Neural cell (in vitro differentiated cells): ENCODE measurements at regions not wholly inside any gene's neighbourhood (a gene's known extent, or its start where the extent isn't known, plus 50 kb on each side); places are given as distances from the start of the nearest gene placed in this dataset.

ENCODE experiments used
- H2AFZ ChIP-seq: fragments of 200-600, 300-800 bp; sonication (generic), shearing (Covaris generic); 2 replicates; pipeline ENCODE4 v1.6.0; 2014; ENCODE audit warnings: low read depth, mild to moderate bottlenecking, antibody characterized with exemption, low read length, moderate library complexity
- H3F3A ChIP-seq: fragments of 200-600 bp; shearing (Covaris generic); 2 replicates; pipeline ENCODE4 v1.6.1; 2016; ENCODE audit warnings: mild to moderate bottlenecking, moderate library complexity, mixed read lengths, antibody characterized with exemption, low read length; ENCODE audit not compliant: insufficient read depth, poor library complexity, severe bottlenecking
- H3K27ac ChIP-seq: fragments of 200-600, 300-800 bp; sonication (generic), shearing (Covaris generic); 2 replicates; pipeline ENCODE4 v1.5.1; 2014; ENCODE audit warnings: mild to moderate bottlenecking, low read length, moderate library complexity
- H3K27me3 ChIP-seq: fragments of 300-800, 200-600 bp; sonication (generic), shearing (Covaris generic); 2 replicates; pipeline ENCODE4 v1.6.0; 2014; ENCODE audit warnings: mild to moderate bottlenecking, low read depth, low read length, moderate library complexity; ENCODE audit not compliant: insufficient read depth
- H3K36me3 ChIP-seq: fragments of 300-800, 200-600 bp; sonication (generic), shearing (Covaris generic); 2 replicates; pipeline ENCODE4 v1.5.1; 2014; ENCODE audit warnings: mild to moderate bottlenecking, antibody characterized with exemption, low read length, moderate library complexity; ENCODE audit not compliant: insufficient read depth
- H3K4me2 ChIP-seq: fragments of 300-800, 200-600 bp; sonication (generic), shearing (Covaris generic); 2 replicates; pipeline ENCODE4 v1.6.0; 2014; ENCODE audit warnings: mild to moderate bottlenecking, low read length
- H3K4me3 ChIP-seq: fragments of 300-800, 200-600 bp; sonication (generic), shearing (Covaris generic); 2 replicates; pipeline ENCODE4 v1.5.1; 2014; ENCODE audit warnings: mild to moderate bottlenecking, low read length, moderate library complexity
- H3K79me2 ChIP-seq: fragments of 200-600 bp; shearing (Covaris generic); replicated peaks from 2 replicates; pipeline ENCODE4 v1.6.0; 2014; ENCODE audit warnings: mild to moderate bottlenecking, low read length, moderate library complexity; ENCODE audit not compliant: insufficient read depth
- H3K9ac ChIP-seq: fragments of 300-800, 200-600 bp; sonication (generic), shearing (Covaris generic); 2 replicates; pipeline ENCODE4 v1.6.1; 2016; ENCODE audit warnings: mild to moderate bottlenecking, low read length, mixed read lengths
- H3K9me2 ChIP-seq: fragments of 200-600 bp; shearing (Covaris generic); 2 replicates; pipeline ENCODE4 v1.6.1; 2016; ENCODE audit warnings: mild to moderate bottlenecking, low read length, mixed read lengths; ENCODE audit not compliant: insufficient read depth
- H3K9me3 ChIP-seq: fragments of 200-600, 300-800 bp; sonication (generic), shearing (Covaris generic); 2 replicates; pipeline ENCODE4 v1.6.1; 2016; ENCODE audit warnings: mild to moderate bottlenecking, mixed run types, low read length, moderate library complexity, mixed read lengths
- H4K20me1 ChIP-seq: fragments of 200-600 bp; shearing (Covaris generic); 2 replicates; pipeline ENCODE4 v1.6.1; 2016; ENCODE audit warnings: mild to moderate bottlenecking, mixed run types; ENCODE audit not compliant: insufficient read depth
- EP300 ChIP-seq: fragments of 450-650 bp; conservative IDR thresholded peaks from 2 replicates; pipeline ENCODE4 v1.6.1; 2014; ENCODE audit warnings: antibody characterized with exemption, mild to moderate bottlenecking, moderate library complexity; ENCODE audit not compliant: poor library complexity, severe bottlenecking
- EZH2 ChIP-seq: fragments of 200-600, 300-800 bp; shearing (Covaris generic), sonication (generic); IDR thresholded peaks from 2 replicates; pipeline ENCODE4 v1.6.1; 2014; ENCODE audit warnings: antibody characterized with exemption, low read length, borderline replicate concordance, mild to moderate bottlenecking; ENCODE audit not compliant: insufficient read depth, poor library complexity, severe bottlenecking
- MXI1 ChIP-seq: fragments of 450-650 bp; conservative IDR thresholded peaks from 2 replicates; pipeline ENCODE4 v1.6.1; 2014; ENCODE audit warnings: antibody characterized with exemption, mild to moderate bottlenecking; ENCODE audit not compliant: poor library complexity, severe bottlenecking
- POLR2AphosphoS5 ChIP-seq: IDR thresholded peaks from 2 replicates; pipeline ENCODE4 v1.6.1; 2012
- RAD21 ChIP-seq: fragments of 450-650 bp; conservative IDR thresholded peaks from 2 replicates; pipeline ENCODE4 v1.6.1; 2014; ENCODE audit warnings: antibody characterized with exemption, mild to moderate bottlenecking, moderate library complexity
- REST ChIP-seq: IDR thresholded peaks from 2 replicates; pipeline ENCODE4 v1.6.1; 2012; ENCODE audit warnings: borderline replicate concordance
- SMC3 ChIP-seq: fragments of 450-650 bp; conservative IDR thresholded peaks from 2 replicates; pipeline ENCODE4 v1.6.1; 2014; ENCODE audit warnings: antibody characterized with exemption, mild to moderate bottlenecking, moderate library complexity; ENCODE audit not compliant: poor library complexity
- TAF1 ChIP-seq: IDR thresholded peaks from 2 replicates; pipeline ENCODE4 v1.6.1; 2012; ENCODE audit warnings: low read depth
- TF ChIP-seq, protein P1 (sequence below): fragments of 450-650 bp; IDR thresholded peaks from 2 replicates; pipeline ENCODE4 v1.5.1; 2014; ENCODE audit warnings: antibody characterized with exemption, mild to moderate bottlenecking, moderate library complexity; ENCODE audit not compliant: poor library complexity, severe bottlenecking

DNA sequence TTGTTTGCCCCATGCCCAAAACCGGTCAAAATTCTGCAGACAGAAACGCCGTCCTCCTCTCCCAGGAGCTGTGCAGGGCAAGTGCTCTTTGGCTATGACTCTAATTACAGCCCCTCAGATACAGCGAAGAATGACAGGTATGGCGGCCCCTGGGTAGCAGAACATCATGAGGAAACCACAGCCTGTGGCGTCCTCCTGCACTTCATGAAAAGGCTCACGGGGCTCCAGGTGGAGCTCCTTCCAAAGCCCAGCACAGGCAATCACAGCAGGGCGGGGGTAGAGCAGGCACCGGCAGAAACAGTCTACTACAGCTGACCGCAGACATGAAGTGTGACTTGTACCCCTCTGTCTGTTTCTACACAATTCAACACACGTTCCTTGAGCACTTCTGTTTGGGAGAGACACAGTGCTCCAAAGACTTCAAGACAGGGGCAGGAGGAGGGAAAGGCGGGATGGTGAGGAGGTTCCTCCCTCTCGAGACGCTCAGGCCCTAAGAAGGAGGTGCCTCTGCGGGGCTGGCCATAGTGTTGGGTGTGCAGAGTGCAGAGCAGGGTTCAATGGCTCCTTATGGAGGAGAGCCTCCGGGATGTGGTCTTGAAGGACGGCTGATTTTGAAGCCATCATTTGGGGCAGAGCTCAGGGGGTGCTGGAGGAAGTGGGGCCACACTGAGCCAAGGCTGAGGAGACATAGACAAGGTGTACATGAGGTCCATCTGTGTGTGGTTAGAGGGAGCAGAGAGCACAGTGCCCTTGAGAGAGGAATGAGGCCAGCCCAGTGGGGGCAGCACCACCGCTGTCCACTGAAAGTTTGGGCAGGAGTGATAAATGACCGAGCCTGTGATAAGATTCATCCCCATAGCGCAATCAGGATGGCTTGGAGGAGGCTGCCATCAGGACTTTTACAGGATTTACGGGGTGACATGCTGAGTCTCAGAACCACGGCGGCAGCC, 468.3 kb downstream of the EIPR1 start:
- no peak overlapping the region for H3K27ac ChIP-seq
- H3K4me2 ChIP-seq = no peak overlapping the region
- no peaks in the 10 kb centered on the region for H3K36me3 ChIP-seq
- TF ChIP-seq MXI1 (no peak), EZH2 (no peak), TAF1 (no peak), POLR2AphosphoS5 (no peak), REST (no peak), RAD21 (no peak), EP300 (no peak), SMC3 (no peak)
- TF ChIP-seq, protein P1, sequence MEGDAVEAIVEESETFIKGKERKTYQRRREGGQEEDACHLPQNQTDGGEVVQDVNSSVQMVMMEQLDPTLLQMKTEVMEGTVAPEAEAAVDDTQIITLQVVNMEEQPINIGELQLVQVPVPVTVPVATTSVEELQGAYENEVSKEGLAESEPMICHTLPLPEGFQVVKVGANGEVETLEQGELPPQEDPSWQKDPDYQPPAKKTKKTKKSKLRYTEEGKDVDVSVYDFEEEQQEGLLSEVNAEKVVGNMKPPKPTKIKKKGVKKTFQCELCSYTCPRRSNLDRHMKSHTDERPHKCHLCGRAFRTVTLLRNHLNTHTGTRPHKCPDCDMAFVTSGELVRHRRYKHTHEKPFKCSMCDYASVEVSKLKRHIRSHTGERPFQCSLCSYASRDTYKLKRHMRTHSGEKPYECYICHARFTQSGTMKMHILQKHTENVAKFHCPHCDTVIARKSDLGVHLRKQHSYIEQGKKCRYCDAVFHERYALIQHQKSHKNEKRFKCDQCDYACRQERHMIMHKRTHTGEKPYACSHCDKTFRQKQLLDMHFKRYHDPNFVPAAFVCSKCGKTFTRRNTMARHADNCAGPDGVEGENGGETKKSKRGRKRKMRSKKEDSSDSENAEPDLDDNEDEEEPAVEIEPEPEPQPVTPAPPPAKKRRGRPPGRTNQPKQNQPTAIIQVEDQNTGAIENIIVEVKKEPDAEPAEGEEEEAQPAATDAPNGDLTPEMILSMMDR = no peak
- no peak overlapping the region for H3K4me3 ChIP-seq
- no peaks in the 10 kb centered on the region for H3K79me2 ChIP-seq
- H4K20me1 ChIP-seq = no peaks in the 10 kb centered on the region
- H3K9ac ChIP-seq = no peak overlapping the region
- no peak overlapping the region for H2AFZ ChIP-seq
- H3K9me2 ChIP-seq = no peaks in the 10 kb centered on the region
- H3F3A ChIP-seq = no peaks in the 10 kb centered on the region
- H3K9me3 ChIP-seq = no peaks in the 10 kb centered on the region
- H3K27me3 ChIP-seq = no peaks in the 10 kb centered on the region

GRCh38 chr2:2906091-2906490, 471.5 kb downstream of the EIPR1 start:
- H3K9ac ChIP-seq = no peak overlapping the region
- no peak overlapping the region for H3K27ac ChIP-seq
- no peaks in the 10 kb centered on the region for H3K79me2 ChIP-seq
- H3K4me3 ChIP-seq = no peak overlapping the region
- H2AFZ ChIP-seq = no peak overlapping the region
- TF ChIP-seq TAF1 = no peak
- TF ChIP-seq SMC3 = no peak
- no peak for TF ChIP-seq POLR2AphosphoS5
- H3K27me3 ChIP-seq = no peaks in the 10 kb centered on the region
- H3F3A ChIP-seq = no peaks in the 10 kb centered on the region
- no peaks in the 10 kb centered on the region for H4K20me1 ChIP-seq
- H3K9me2 ChIP-seq = no peaks in the 10 kb centered on the region
- no peaks in the 10 kb centered on the region for H3K36me3 ChIP-seq
- no peak overlapping the region for H3K4me2 ChIP-seq
- no peaks in the 10 kb centered on the region for H3K9me3 ChIP-seq
